HepG2 (cell line): ENCODE measurements at regions not wholly inside any gene's neighbourhood (a gene's known extent, or its start where the extent isn't known, plus 50 kb on each side); places are given as distances from the start of the nearest gene placed in this dataset.

Source experiments
- ATAC-seq: fragments of 200-7000 bp; cut with Tn5 transposase; 3 replicates; pipeline ENCODE4 v1.9.1; 2020; ENCODE audit warnings: mild to moderate bottlenecking, moderate library complexity
- BruUV-seq: library from RNA; stranded (reverse); fragments of 400-500 nt; replicated peaks from 2 replicates; lab custom pipeline; 2021; lab: Mats Ljungman, UMichigan
- CTCF ChIA-PET: fragments of 300-600 bp; formaldehyde crosslinking; extraction: SDS; loops from one replicate; lab custom pipeline; 2021; ENCODE audit warnings: low total read pairs, inconsistent platforms, low intra/inter-chr PET ratio; lab: Yijun Ruan, JAX
- POLR2A ChIA-PET: fragments of 350-600 bp; sonication (Branson Sonifier 250); formaldehyde crosslinking; loops from one replicate; lab custom pipeline; 2020; ENCODE audit warnings: antibody characterized with exemption, inconsistent platforms; lab: Yijun Ruan, JAX
- DNase-seq: peaks from one replicate; pipeline ENCODE4 v3.0.0-alpha.2; 2015; ENCODE audit warnings: low spot score
- FAIRE-seq: peaks from 3 replicates; lab custom pipeline; 2011; peaks lifted over from hg19 to GRCh38; lab: Jason Lieb, UNC
- H2AFZ ChIP-seq: one replicate; pipeline ENCODE4 v1.6.1; 2011; ENCODE audit warnings: low read length, inconsistent platforms
- H3K27ac ChIP-seq: fragments of 300-600 bp; 3 replicates; pipeline ENCODE4 v1.8.0; 2011; ENCODE audit warnings: mixed run types, mild to moderate bottlenecking, mixed read lengths, low read length, inconsistent platforms; ENCODE audit not compliant: insufficient read depth; ENCODE audit errors: extremely low read length
- H3K27me3 ChIP-seq, 2 experiments: fragments of 200-600 bp in 1 of 2; 2 replicates in 1 of 2; 3 replicates in 1 of 2; pipeline versions ENCODE4 v1.6.0 to v1.8.0; 2011; ENCODE audit warnings: low read length in 2 of 2, mild to moderate bottlenecking in 2 of 2, moderate library complexity in 2 of 2, inconsistent platforms in 1 of 2; ENCODE audit not compliant: insufficient read depth in 2 of 2, control insufficient read depth in 1 of 2
- H3K36me3 ChIP-seq, 2 experiments: fragments of 200-600 bp in 1 of 2; replicated peaks in 1 of 2; 2 replicates in 1 of 2; 3 replicates in 1 of 2; pipeline versions ENCODE4 v1.5.1 to v1.8.0; 2011; ENCODE audit warnings: low read length in 2 of 2, inconsistent platforms in 1 of 2; ENCODE audit not compliant: insufficient read depth in 2 of 2, control insufficient read depth in 1 of 2
- H3K4me1 ChIP-seq: 2 replicates; pipeline ENCODE4 v1.5.1; 2012; ENCODE audit warnings: low read length, inconsistent platforms; ENCODE audit not compliant: insufficient read depth
- H3K4me2 ChIP-seq: 2 replicates; pipeline ENCODE4 v1.6.0; 2011; ENCODE audit warnings: low read depth, low read length, inconsistent platforms
- H3K4me3 ChIP-seq, 3 experiments: fragments of 200-600 bp in 1 of 3; sonication (generic), shearing (Covaris generic) in 1 of 3; replicated peaks in 1 of 3; 2 replicates each; pipeline ENCODE4 v1.5.1; 2011 to 2016; ENCODE audit warnings: low read length in 3 of 3, inconsistent platforms in 2 of 3, low read depth in 2 of 3, mild to moderate bottlenecking in 2 of 3, control low read depth in 1 of 3, mixed read lengths in 1 of 3; ENCODE audit not compliant: insufficient read depth in 1 of 3
- H3K79me2 ChIP-seq: one replicate; pipeline ENCODE4 v1.6.1; 2011; ENCODE audit warnings: low read length, inconsistent platforms; ENCODE audit not compliant: insufficient read depth
- H3K9ac ChIP-seq: 2 replicates; pipeline ENCODE4 v1.6.0; 2011; ENCODE audit warnings: mild to moderate bottlenecking, low read depth, low read length, inconsistent platforms; ENCODE audit not compliant: insufficient read depth
- H3K9me3 ChIP-seq: 2 replicates; pipeline ENCODE4 v1.5.1; 2012; ENCODE audit warnings: mild to moderate bottlenecking, low read length
- H4K20me1 ChIP-seq: 2 replicates; pipeline ENCODE4 v1.6.0; 2011; ENCODE audit warnings: inconsistent platforms, mild to moderate bottlenecking, low read length, moderate library complexity; ENCODE audit not compliant: insufficient read depth
- ARID5B ChIP-seq: IDR thresholded peaks from 2 replicates; pipeline ENCODE4 v1.4.0; 2020; ENCODE audit warnings: mild to moderate bottlenecking, missing genetic modification reagents
- CBX5 ChIP-seq: sonication (generic); formaldehyde crosslinking; IDR thresholded peaks from 2 replicates; pipeline ENCODE4 v1.4.0; 2020; ENCODE audit warnings: missing genetic modification reagents, borderline replicate concordance
- HMGXB3 ChIP-seq: sonication (generic); formaldehyde crosslinking; IDR thresholded peaks from 2 replicates; pipeline ENCODE4 v1.4.0; 2020; ENCODE audit warnings: missing genetic modification reagents, borderline replicate concordance
- TERF1 ChIP-seq: sonication (generic); formaldehyde crosslinking; IDR thresholded peaks from 2 replicates; pipeline ENCODE4 v1.8.0; 2022; ENCODE audit warnings: mild to moderate bottlenecking, missing genetic modification reagents, moderate library complexity
- YY1 ChIP-seq: IDR thresholded peaks from 2 replicates; pipeline ENCODE4 v1.6.1; 2011; ENCODE audit warnings: low read length, low read depth, moderate library complexity, mild to moderate bottlenecking; ENCODE audit not compliant: insufficient read depth, insufficient replicate concordance
- ZNF382 ChIP-seq: sonication (generic); formaldehyde crosslinking; IDR thresholded peaks from 2 replicates; pipeline ENCODE4 v1.5.0; 2020; ENCODE audit warnings: missing genetic modification reagents, mild to moderate bottlenecking, borderline replicate concordance
- ZNF710 ChIP-seq: sonication (generic); formaldehyde crosslinking; IDR thresholded peaks from 2 replicates; pipeline ENCODE4 v1.5.0; 2020; ENCODE audit warnings: mild to moderate bottlenecking, missing genetic modification reagents, borderline replicate concordance
- WGBS: methylation state at CpG from one replicate; pipeline ENCODE4 v1.1.6; 2017; ENCODE audit warnings: low lambda C conversion rate; 5-methylcytosine and 5-hydroxymethylcytosine counted together
- in situ Hi-C: cut with HindIII; loops from 2 replicates; pipeline ENCODE4 v1.10.0; 2017; ENCODE audit warnings: low pct_unique_long_range_greater_than_20kb; ENCODE audit not compliant: extremely low pct_ligation_motif_present
- intact Hi-C: fragments of 100-400 bp; cut with micrococcal nuclease; formaldehyde crosslinking; loops from one replicate; pipeline ENCODE4 v1.10.0; 2022; ENCODE audit not compliant: unreplicated experiment

- TF ChIP-seq ZNF710 (CRISPR knock-in tag) (no peak), YY1 (no peak)
Observed at GRCh38 chr1:37149296-37149695, 115.0 kb upstream of the GRIK3 start (continued).

GRCh38 chr1:37150986-37151385 is 116.7 kb upstream of the GRIK3 start:
- no peak for FAIRE-seq
- Histone ChIP-seq H3K9ac (no peak overlapping the region), H4K20me1 (no peaks in the 10 kb centered on the region), H3K4me3 (no peak overlapping the region), H3K4me2 (no peak overlapping the region), H3K79me2 (no peaks in the 10 kb centered on the region), H3K36me3 (no peaks in the 10 kb centered on the region), H3K27me3 (no peaks in the 10 kb centered on the region; a peak in 1 of 5 replicates), H3K9me3 (no peaks in the 10 kb centered on the region), H3K4me1 (no peaks in the 10 kb centered on the region), H3K27ac (no peak overlapping the region), H2AFZ (no peak overlapping the region)
- WGBS: 4% methylated on average over 2 of the region's 5 CpGs
- POLR2A ChIA-PET: no interaction called here
- in situ Hi-C loops: no loop called here
- intact Hi-C loops: no loop called here
- CTCF ChIA-PET: no interaction called here
- ATAC-seq: no peak
- no TSS peak for BruUV-seq
- DNase-seq: no peak
- TF ChIP-seq ZNF382 (CRISPR knock-in tag) (no peak), CBX5 (CRISPR knock-in tag) (no peak), ARID5B (CRISPR knock-in tag) (no peak), HMGXB3 (CRISPR knock-in tag) (no peak), TERF1 (CRISPR knock-in tag) (no peak)
